ENCODE measurements at regions not wholly inside any gene's neighbourhood (a gene's known extent, or its start where the extent isn't known, plus 50 kb on each side); places are given as distances from the start of the nearest gene placed in this dataset.

- no peak for DNase-seq
Measured at GRCh38 chr2:168340931-168341330, 93.5 kb upstream of the STK39 start.

GRCh38 chr2:168343586-168343985 is 96.2 kb upstream of the STK39 start:
- no peak for DNase-seq

GRCh38 chr2:168344706-168345105 is 97.3 kb upstream of the STK39 start:
- DNase-seq = no peak

GRCh38 chr2:168345601-168346000 is 98.2 kb upstream of the STK39 start:
- no peak for DNase-seq

- DNase-seq = peak; percentile 75
Measured at GRCh38 chr2:168346725-168347477, 99.5 kb upstream of the STK39 start.

- DNase-seq = peak; percentile 22
Measured at GRCh38 chr2:168348076-168348475, 100.7 kb upstream of the STK39 start.

GRCh38 chr2:168350380-168350779 is 103.0 kb upstream of the STK39 start:
- DNase-seq = peak; percentile 74

- DNase-seq = no peak
Measured at GRCh38 chr2:168353251-168353650, 102.8 kb upstream of the CERS6 start.

GRCh38 chr2:168354499-168354898 is 101.6 kb upstream of the CERS6 start:
- DNase-seq = peak; percentile 28

GRCh38 chr2:168355121-168355520 is 101.0 kb upstream of the CERS6 start:
- peak; percentile 81 for DNase-seq

- DNase-seq = peak; percentile 40
Measured at GRCh38 chr2:168355779-168356476, 100.1 kb upstream of the CERS6 start.

GRCh38 chr2:168356477-168356835 is 99.6 kb upstream of the CERS6 start:
- no peak for DNase-seq

- DNase-seq = no peak
Measured at GRCh38 chr2:168357797-168358472, 98.1 kb upstream of the CERS6 start.

- no peak for DNase-seq
Measured at GRCh38 chr2:168359082-168359481, 97.0 kb upstream of the CERS6 start.

- DNase-seq = no peak
Measured at GRCh38 chr2:168363347-168364092, 92.6 kb upstream of the CERS6 start.

GRCh38 chr2:168365094-168365621 is 90.9 kb upstream of the CERS6 start:
- DNase-seq = no peak

GRCh38 chr2:168369031-168369430 is 87.0 kb upstream of the CERS6 start:
- no peak for DNase-seq

GRCh38 chr2:168371273-168372019 is 84.6 kb upstream of the CERS6 start:
- no peak for DNase-seq

GRCh38 chr2:168373468-168373867 is 82.6 kb upstream of the CERS6 start:
- DNase-seq = no peak

- no peak for DNase-seq
Measured at GRCh38 chr2:168375195-168375798, 80.8 kb upstream of the CERS6 start.

- no peak for DNase-seq
Measured at GRCh38 chr2:168378960-168379669, 77.0 kb upstream of the CERS6 start.

All from NCI-H510A treated with DMSO at 0.1 percent for 48 hours (cell line).